Endothelial cell of umbilical vein (primary cell): ENCODE measurements at regions not wholly inside any gene's neighbourhood (a gene's known extent, or its start where the extent isn't known, plus 50 kb on each side); places are given as distances from the start of the nearest gene placed in this dataset.

ENCODE experiments used
- CTCF ChIP-seq, 2 donors: IDR thresholded peaks; 1 replicate in 1 of 2; 2 replicates in 1 of 2; pipeline ENCODE4 v1.5.1; 2011; ENCODE audit warnings: low read length in 2 of 2, mild to moderate bottlenecking in 2 of 2, moderate library complexity in 2 of 2, control low read depth in 1 of 2, inconsistent platforms in 1 of 2, low read depth in 1 of 2; ENCODE audit not compliant: insufficient read depth in 1 of 2; ENCODE audit errors: extremely low read depth in 1 of 2
- EZH2 ChIP-seq: IDR thresholded peaks from 2 replicates; pipeline ENCODE4 v1.6.1; 2012; ENCODE audit warnings: borderline replicate concordance, low read depth, mild to moderate bottlenecking, moderate library complexity, low read length, inconsistent platforms; ENCODE audit not compliant: severe bottlenecking
- FOS ChIP-seq: IDR thresholded peaks from 2 replicates; pipeline ENCODE4 v1.6.1; 2011; ENCODE audit warnings: mild to moderate bottlenecking, low read length, moderate library complexity, borderline replicate concordance; ENCODE audit not compliant: insufficient read depth
- GATA2 ChIP-seq: IDR thresholded peaks from 2 replicates; pipeline ENCODE4 v1.7.0; 2011; ENCODE audit warnings: low read depth, mild to moderate bottlenecking, moderate library complexity, mixed read lengths, low read length; ENCODE audit not compliant: insufficient read length, insufficient read depth
- JUN ChIP-seq: IDR thresholded peaks from 2 replicates; pipeline ENCODE4 v1.6.1; 2011; ENCODE audit warnings: borderline replicate concordance, low read depth; ENCODE audit not compliant: insufficient read length, insufficient read depth
- MAX ChIP-seq: IDR thresholded peaks from 2 replicates; pipeline ENCODE4 v1.6.1; 2011; ENCODE audit not compliant: insufficient read depth, insufficient read length
- POLR2A ChIP-seq: IDR thresholded peaks from 2 replicates; pipeline ENCODE4 v1.6.1; 2012; ENCODE audit warnings: low read depth, mild to moderate bottlenecking, control low read depth, low read length
- POLR2AphosphoS5 ChIP-seq: IDR thresholded peaks from 2 replicates; pipeline ENCODE4 v1.6.1; 2012; ENCODE audit warnings: low read depth, mild to moderate bottlenecking, control low read depth, low read length, moderate library complexity; ENCODE audit not compliant: insufficient read depth

- TF ChIP-seq CTCF (IDR thresholded peaks at IDR 0.05; ENCODE audit: extremely low read depth in 1 of 2, insufficient read depth in 1 of 2, low read depth in 1 of 2, low read length in 2 of 2) = no peak
- no peak for TF ChIP-seq EZH2
- TF ChIP-seq POLR2AphosphoS5 = no peak
- no peak for TF ChIP-seq POLR2A
- no peak for TF ChIP-seq GATA2
- no peak for TF ChIP-seq MAX
- no peak for TF ChIP-seq FOS
- TF ChIP-seq JUN = no peak
Measured at GRCh38 chr3:162029736-162030135, 533.1 kb downstream of the OTOL1 start.
